ENCODE measurements at regions not wholly inside any gene's neighbourhood (a gene's known extent, or its start where the extent isn't known, plus 50 kb on each side); places are given as distances from the start of the nearest gene placed in this dataset.

- TF ChIP-seq SKIL (CRISPR knock-in tag; IDR thresholded peaks at IDR 0.05; ENCODE audit: borderline replicate concordance) (no peak), MLX (CRISPR knock-in tag; IDR thresholded peaks at IDR 0.05) (no peak), DBP (CRISPR knock-in tag; IDR thresholded peaks at IDR 0.05; ENCODE audit: not compliant biosample characterization) (no peak), MEIS2 (CRISPR knock-in tag; IDR thresholded peaks at IDR 0.05) (no peak), AGO1 (IDR thresholded peaks at IDR 0.05; ENCODE audit: low read depth, low read length, poor library complexity, severe bottlenecking) (no peak), BCL6 (CRISPR knock-in tag; IDR thresholded peaks at IDR 0.05) (no peak), ZNF136 (CRISPR knock-in tag; IDR thresholded peaks at IDR 0.05; ENCODE audit: low read depth) (no peak), KAT7 (CRISPR knock-in tag; IDR thresholded peaks at IDR 0.05; ENCODE audit: borderline replicate concordance) (no peak)
Measured at GRCh38 chr6:23447731-23448130, 678.3 kb upstream of the NRSN1 start (continued).

GRCh38 chr6:23448281-23448680 is 677.7 kb upstream of the NRSN1 start:
- Histone ChIP-seq H2AFZ (ENCODE audit: low read length) (no peak overlapping the region), H3K79me2 (ENCODE audit: insufficient read depth, low read length) (no peaks in the 10 kb centered on the region), H4K20me1 (ENCODE audit: insufficient read depth, low read length) (no peaks in the 10 kb centered on the region), H3K4me3 (replicated peaks in 1 of 3; ENCODE audit: insufficient read depth in 1 of 3, low read depth in 2 of 3, low read length in 3 of 3) (no peak overlapping the region), H3K9me3 (ENCODE audit: low read length) (peaks cover 6% of the 10 kb centered on the region; the same call in 1 of the 2 replicates), H3K9ac (ENCODE audit: insufficient read depth, low read depth, low read length) (no peak overlapping the region), H3K4me2 (ENCODE audit: low read depth, low read length) (no peak overlapping the region), H3K4me1 (ENCODE audit: insufficient read depth, low read length) (no peaks in the 10 kb centered on the region), H3K27ac (ENCODE audit: extremely low read length, insufficient read depth, low read length) (no peak overlapping the region), H3K36me3 (replicated peaks in 1 of 2; ENCODE audit: control insufficient read depth in 1 of 2, insufficient read depth in 2 of 2, low read length in 2 of 2) (no peaks in the 10 kb centered on the region), H3K27me3 (ENCODE audit: control insufficient read depth in 1 of 2, insufficient read depth in 2 of 2, low read length in 2 of 2) (no peaks in the 10 kb centered on the region)
- WGBS (ENCODE audit: low lambda C conversion rate) = 81% methylated on average over 2 of the region's 2 CpGs
- ChIA-PET POLR2A (no interaction called here), CTCF (ENCODE audit: low intra/inter-chr PET ratio, low total read pairs) (no interaction called here)
- intact Hi-C loops (cut with micrococcal nuclease; ENCODE audit: unreplicated experiment) (no loop called here), in situ Hi-C loops (cut with HindIII; ENCODE audit: extremely low pct_ligation_motif_present, low pct_unique_long_range_greater_than_20kb) (no loop called here)
- BruUV-seq (replicated peaks) = no TSS peak
- ATAC-seq (no peak), DNase-seq (ENCODE audit: low spot score) (no peak), FAIRE-seq (no peak)
- TF ChIP-seq MXD4 (CRISPR knock-in tag; IDR thresholded peaks at IDR 0.05) (no peak), JARID2 (CRISPR knock-in tag; IDR thresholded peaks at IDR 0.05; ENCODE audit: insufficient replicate concordance) (no peak), ZNF788 (CRISPR knock-in tag; IDR thresholded peaks at IDR 0.05; ENCODE audit: borderline replicate concordance) (no peak), ZNF598 (CRISPR knock-in tag; IDR thresholded peaks at IDR 0.05; ENCODE audit: borderline replicate concordance) (no peak), SRY (CRISPR knock-in tag; IDR thresholded peaks at IDR 0.05) (no peak), MBNL3 (CRISPR knock-in tag; conservative IDR thresholded peaks at IDR 0.05) (no peak), CEBPB (IDR thresholded peaks at IDR 0.05; ENCODE audit: borderline replicate concordance, low read depth, low read length) (no peak), ZKSCAN8 (CRISPR knock-in tag; IDR thresholded peaks at IDR 0.05; ENCODE audit: borderline replicate concordance) (no peak), MYC (CRISPR knock-in tag; IDR thresholded peaks at IDR 0.05; ENCODE audit: borderline replicate concordance) (no peak), ZNF343 (CRISPR knock-in tag; IDR thresholded peaks at IDR 0.05) (no peak), ZNF572 (CRISPR knock-in tag; IDR thresholded peaks at IDR 0.05) (no peak), REXO4 (CRISPR knock-in tag; IDR thresholded peaks at IDR 0.05; ENCODE audit: borderline replicate concordance) (no peak), HMG20A (CRISPR knock-in tag; IDR thresholded peaks at IDR 0.05; ENCODE audit: borderline replicate concordance) (no peak)

All from HepG2 (cell line).